WTC11 (cell line): ENCODE measurements at regions not wholly inside any gene's neighbourhood (a gene's known extent, or its start where the extent isn't known, plus 50 kb on each side); places are given as distances from the start of the nearest gene placed in this dataset.

ENCODE experiments used
- MYBL2 ChIP-seq: sonication (generic); formaldehyde crosslinking; IDR thresholded peaks from 2 replicates; pipeline ENCODE4 v1.8.1; 2023; ENCODE audit warnings: mild to moderate bottlenecking, moderate library complexity, missing genetic modification reagents
- TCF7 ChIP-seq: sonication (generic); formaldehyde crosslinking; IDR thresholded peaks from 2 replicates; pipeline ENCODE4 v1.8.0; 2022; ENCODE audit warnings: mild to moderate bottlenecking, low read depth, missing genetic modification reagents, moderate library complexity
- ZNF512 ChIP-seq: sonication (generic); formaldehyde crosslinking; IDR thresholded peaks from 2 replicates; pipeline ENCODE4 v1.8.1; 2022; ENCODE audit warnings: missing genetic modification reagents, borderline replicate concordance
- TF ChIP-seq, protein P1 (sequence below): fragments of 200-600 bp; IDR thresholded peaks from 2 replicates; pipeline ENCODE4 v1.8.0; 2022; ENCODE audit warnings: antibody characterized with exemption

DNA sequence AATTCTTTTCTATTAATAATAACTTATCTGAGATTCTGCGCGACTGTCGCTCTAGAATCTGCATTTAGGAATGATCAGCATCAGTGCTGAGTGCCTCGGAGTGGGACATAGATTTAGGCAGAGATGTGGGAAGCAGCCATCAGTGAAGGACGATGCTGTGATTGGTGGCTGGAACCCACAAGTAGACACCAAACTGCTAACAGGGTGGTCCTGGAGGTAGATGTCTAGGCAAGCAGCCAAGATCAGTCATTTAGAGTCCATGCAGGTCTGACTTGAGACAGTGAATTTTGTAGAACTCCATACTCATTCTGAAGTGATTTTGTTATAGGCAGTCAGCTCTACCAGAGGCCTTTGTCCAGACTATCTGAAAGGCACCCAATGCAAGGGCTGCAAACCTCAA is 51.8 kb upstream of the LYST start:
- TF ChIP-seq MYBL2 (no peak), ZNF512 (CRISPR knock-in tag) (no peak), TCF7 (CRISPR knock-in tag) (no peak)
- TF ChIP-seq, protein P1, sequence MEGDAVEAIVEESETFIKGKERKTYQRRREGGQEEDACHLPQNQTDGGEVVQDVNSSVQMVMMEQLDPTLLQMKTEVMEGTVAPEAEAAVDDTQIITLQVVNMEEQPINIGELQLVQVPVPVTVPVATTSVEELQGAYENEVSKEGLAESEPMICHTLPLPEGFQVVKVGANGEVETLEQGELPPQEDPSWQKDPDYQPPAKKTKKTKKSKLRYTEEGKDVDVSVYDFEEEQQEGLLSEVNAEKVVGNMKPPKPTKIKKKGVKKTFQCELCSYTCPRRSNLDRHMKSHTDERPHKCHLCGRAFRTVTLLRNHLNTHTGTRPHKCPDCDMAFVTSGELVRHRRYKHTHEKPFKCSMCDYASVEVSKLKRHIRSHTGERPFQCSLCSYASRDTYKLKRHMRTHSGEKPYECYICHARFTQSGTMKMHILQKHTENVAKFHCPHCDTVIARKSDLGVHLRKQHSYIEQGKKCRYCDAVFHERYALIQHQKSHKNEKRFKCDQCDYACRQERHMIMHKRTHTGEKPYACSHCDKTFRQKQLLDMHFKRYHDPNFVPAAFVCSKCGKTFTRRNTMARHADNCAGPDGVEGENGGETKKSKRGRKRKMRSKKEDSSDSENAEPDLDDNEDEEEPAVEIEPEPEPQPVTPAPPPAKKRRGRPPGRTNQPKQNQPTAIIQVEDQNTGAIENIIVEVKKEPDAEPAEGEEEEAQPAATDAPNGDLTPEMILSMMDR: no peak
